Astrocyte (in vitro differentiated cells and primary cell): ENCODE measurements at regions not wholly inside any gene's neighbourhood (a gene's known extent, or its start where the extent isn't known, plus 50 kb on each side); places are given as distances from the start of the nearest gene placed in this dataset.

Experiments
- CTCF ChIP-seq: IDR thresholded peaks from 2 replicates; pipeline ENCODE4 v1.5.1; 2011; ENCODE audit warnings: low read depth, mild to moderate bottlenecking, inconsistent platforms, low read length, moderate library complexity; ENCODE audit not compliant: insufficient read depth
- EZH2 ChIP-seq: IDR thresholded peaks from 2 replicates; pipeline ENCODE4 v1.6.1; 2012; ENCODE audit warnings: mild to moderate bottlenecking, low read length, inconsistent platforms; ENCODE audit not compliant: insufficient read depth

GRCh38 chrX:122219226-122219625 is 964.9 kb upstream of the GRIA3 start:
- TF ChIP-seq CTCF (no peak), EZH2 (no peak)
